ENCODE measurements at regions not wholly inside any gene's neighbourhood (a gene's known extent, or its start where the extent isn't known, plus 50 kb on each side); places are given as distances from the start of the nearest gene placed in this dataset.

DNA sequence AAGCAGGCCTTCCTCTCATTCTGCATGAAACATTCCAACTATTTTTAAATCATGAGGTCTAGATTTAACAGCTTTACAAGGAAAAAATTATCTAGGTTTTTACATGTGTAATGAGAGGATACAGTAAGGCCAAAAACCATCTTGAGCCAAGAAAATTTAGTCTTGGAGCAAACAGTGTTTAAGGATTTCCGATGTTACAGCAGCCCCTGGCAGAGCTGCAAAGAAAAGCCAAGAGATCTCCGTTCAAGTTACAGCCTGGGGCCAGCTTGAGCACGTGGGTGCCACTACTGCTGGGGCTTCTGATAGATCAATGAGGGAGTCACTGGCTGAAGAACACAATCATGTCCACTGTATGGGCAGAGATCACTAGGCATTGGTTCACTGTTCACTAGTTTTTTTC, 156.2 kb downstream of the EVX1 start:
- no peaks in the 10 kb centered on the region for H3K4me1 ChIP-seq (ENCODE audit: low read depth)
- H3K36me3 ChIP-seq = no peaks in the 10 kb centered on the region
- TF ChIP-seq, protein P1, sequence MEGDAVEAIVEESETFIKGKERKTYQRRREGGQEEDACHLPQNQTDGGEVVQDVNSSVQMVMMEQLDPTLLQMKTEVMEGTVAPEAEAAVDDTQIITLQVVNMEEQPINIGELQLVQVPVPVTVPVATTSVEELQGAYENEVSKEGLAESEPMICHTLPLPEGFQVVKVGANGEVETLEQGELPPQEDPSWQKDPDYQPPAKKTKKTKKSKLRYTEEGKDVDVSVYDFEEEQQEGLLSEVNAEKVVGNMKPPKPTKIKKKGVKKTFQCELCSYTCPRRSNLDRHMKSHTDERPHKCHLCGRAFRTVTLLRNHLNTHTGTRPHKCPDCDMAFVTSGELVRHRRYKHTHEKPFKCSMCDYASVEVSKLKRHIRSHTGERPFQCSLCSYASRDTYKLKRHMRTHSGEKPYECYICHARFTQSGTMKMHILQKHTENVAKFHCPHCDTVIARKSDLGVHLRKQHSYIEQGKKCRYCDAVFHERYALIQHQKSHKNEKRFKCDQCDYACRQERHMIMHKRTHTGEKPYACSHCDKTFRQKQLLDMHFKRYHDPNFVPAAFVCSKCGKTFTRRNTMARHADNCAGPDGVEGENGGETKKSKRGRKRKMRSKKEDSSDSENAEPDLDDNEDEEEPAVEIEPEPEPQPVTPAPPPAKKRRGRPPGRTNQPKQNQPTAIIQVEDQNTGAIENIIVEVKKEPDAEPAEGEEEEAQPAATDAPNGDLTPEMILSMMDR (IDR thresholded peaks at IDR 0.05; ENCODE audit: low read depth, low read length) = no peak

DNA sequence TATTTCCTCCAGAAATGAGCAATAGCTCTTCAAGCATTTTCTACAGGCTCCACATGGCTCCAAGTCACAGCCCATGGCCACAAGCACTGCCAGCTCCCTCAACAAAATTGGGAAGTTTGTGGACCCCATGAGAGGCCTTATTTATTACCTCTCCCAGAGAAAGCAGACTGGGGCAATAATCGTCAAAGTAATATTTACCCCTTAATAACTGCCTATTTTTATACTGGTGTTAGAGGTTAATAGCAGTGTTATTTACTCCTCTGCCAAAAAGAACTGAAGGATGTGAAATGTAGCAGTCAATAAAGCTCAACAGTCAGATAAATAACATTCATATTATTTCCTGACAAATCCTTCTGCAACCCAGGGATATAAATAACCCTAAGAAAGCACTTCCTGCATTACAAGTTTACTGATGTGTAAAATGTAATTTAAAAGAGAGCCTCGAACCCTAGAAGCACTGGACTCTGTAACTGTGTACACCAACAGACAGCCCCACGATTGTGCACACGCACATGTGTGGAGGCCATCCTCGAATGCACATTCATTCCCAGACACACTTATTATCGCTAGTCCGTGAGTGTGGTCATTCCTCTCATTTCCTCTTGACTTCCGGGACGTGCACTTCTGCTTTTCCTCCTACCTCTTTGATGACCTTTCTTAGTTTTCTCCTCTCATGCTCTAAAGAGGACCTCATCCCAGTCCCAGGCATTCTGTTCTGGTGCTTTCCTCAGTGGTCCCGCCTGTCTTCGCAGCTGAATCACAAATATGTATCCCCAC, 157.4 kb downstream of the EVX1 start:
- H3K27ac ChIP-seq = no peak overlapping the region
- TF ChIP-seq, protein P1 (IDR thresholded peaks at IDR 0.05; ENCODE audit: low read depth, low read length) = no peak

More for the DNA sequence above, 156.2 kb downstream of the EVX1 start:
- Histone ChIP-seq H3K9me3 (ENCODE audit: low read depth) (no peaks in the 10 kb centered on the region), H3K27ac (no peak overlapping the region), H3K27me3 (no peaks in the 10 kb centered on the region), H3K4me3 (no peak overlapping the region)
- peak in 1 of 2 donors; percentile 19 for DNase-seq (ENCODE audit: low read depth in 1 of 2, low spot score in 1 of 2)

DNA sequence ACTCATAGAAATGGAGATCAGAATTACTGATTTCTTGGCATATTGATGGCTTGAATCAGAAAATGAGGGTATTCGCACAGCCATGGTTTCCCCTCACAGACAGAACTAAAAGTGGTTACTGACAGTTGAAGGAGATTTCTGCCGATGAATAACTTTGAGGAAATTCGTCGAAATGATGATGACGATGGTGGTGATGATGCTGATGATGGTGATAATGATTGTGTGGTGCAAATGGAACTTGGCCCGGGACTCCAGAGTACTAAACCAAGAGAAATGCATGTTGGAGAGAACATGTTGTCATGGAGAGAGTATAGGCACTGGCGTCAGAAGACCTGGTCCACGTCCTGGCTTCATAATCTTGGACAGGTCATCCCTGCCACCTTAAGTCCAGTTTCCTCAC, 163.2 kb downstream of the EVX1 start:
- TF ChIP-seq, protein P1 (IDR thresholded peaks at IDR 0.05; ENCODE audit: low read depth, low read length) = no peak
- DNase-seq (ENCODE audit: low read depth in 1 of 2, low spot score in 1 of 2) = no peak
- no peak overlapping the region for H3K27ac ChIP-seq
- H3K4me1 ChIP-seq (ENCODE audit: low read depth) = no peaks in the 10 kb centered on the region
- no peaks in the 10 kb centered on the region for H3K36me3 ChIP-seq
- no peaks in the 10 kb centered on the region for H3K27me3 ChIP-seq
- no peak overlapping the region for H3K4me3 ChIP-seq
- no peaks in the 10 kb centered on the region for H3K9me3 ChIP-seq (ENCODE audit: low read depth)

More for the DNA sequence above, 157.4 kb downstream of the EVX1 start:
- no peak for DNase-seq (ENCODE audit: low read depth in 1 of 2, low spot score in 1 of 2)
- Histone ChIP-seq H3K9me3 (ENCODE audit: low read depth) (no peaks in the 10 kb centered on the region), H3K4me3 (no peak overlapping the region), H3K4me1 (ENCODE audit: low read depth) (no peaks in the 10 kb centered on the region), H3K36me3 (no peaks in the 10 kb centered on the region), H3K27me3 (no peaks in the 10 kb centered on the region)

DNA sequence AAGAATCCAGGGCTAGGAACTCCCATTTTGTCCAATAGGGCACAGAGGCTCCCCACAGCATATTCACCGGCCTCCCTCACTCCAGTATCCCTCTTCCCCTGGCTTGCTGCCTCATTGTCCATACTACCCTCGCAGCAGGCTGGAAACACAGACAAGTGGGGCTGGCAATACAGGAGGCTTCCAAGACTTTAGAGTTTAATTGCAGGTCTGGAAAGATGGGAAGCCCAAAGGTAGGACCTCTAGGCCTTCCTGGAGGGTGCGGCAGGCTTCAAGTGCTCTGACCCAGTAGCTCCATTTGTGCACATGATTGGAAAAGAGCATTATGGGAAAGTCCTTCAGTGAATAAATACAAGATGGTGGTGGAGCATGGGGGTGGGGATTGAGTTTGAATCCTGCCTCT, 166.7 kb downstream of the EVX1 start:
- TF ChIP-seq, protein P1 (IDR thresholded peaks at IDR 0.05; ENCODE audit: low read depth, low read length) = no peak
- H3K27ac ChIP-seq = no peak overlapping the region
- no peak overlapping the region for H3K4me3 ChIP-seq
- no peaks in the 10 kb centered on the region for H3K36me3 ChIP-seq
- H3K9me3 ChIP-seq (ENCODE audit: low read depth) = no peaks in the 10 kb centered on the region
- no peaks in the 10 kb centered on the region for H3K4me1 ChIP-seq (ENCODE audit: low read depth)
- DNase-seq (ENCODE audit: low read depth in 1 of 2, low spot score in 1 of 2) = no peak
- no peaks in the 10 kb centered on the region for H3K27me3 ChIP-seq

DNA sequence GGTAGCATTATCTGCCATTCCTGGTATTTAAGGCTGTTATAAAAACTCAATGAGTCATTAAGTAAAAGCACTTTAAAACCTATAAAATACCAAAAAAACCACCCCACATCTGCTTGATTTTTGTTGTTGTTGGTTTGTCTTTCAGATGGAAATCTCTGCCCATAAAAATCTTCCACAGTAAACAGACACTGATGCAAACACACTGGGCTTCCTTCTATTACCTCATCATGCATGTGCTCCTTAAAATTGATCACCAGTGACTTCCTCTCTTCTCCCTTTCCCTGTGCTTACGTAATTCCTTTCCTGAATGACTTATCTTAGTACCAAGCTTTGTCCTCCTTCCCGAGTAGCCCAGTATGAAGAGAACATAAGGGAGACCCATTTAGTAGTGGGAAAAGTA, 167.2 kb downstream of the EVX1 start:
- Histone ChIP-seq H3K4me1 (ENCODE audit: low read depth) (no peaks in the 10 kb centered on the region), H3K36me3 (no peaks in the 10 kb centered on the region), H3K9me3 (ENCODE audit: low read depth) (no peaks in the 10 kb centered on the region), H3K4me3 (no peak overlapping the region), H3K27me3 (no peaks in the 10 kb centered on the region), H3K27ac (no peak overlapping the region)
- TF ChIP-seq, protein P1 (IDR thresholded peaks at IDR 0.05; ENCODE audit: low read depth, low read length) = no peak
- peak in 1 of 2 donors; percentile 14 for DNase-seq (ENCODE audit: low read depth in 1 of 2, low spot score in 1 of 2)
